Stimulated activated CD4-positive, alpha-beta T cell treated with anti-CD3 and anti-CD28 coated beads, Interleukin-2, amount 100 ng/mL, for 4 hours (primary cell): ENCODE measurements at regions not wholly inside any gene's neighbourhood (a gene's known extent, or its start where the extent isn't known, plus 50 kb on each side); places are given as distances from the start of the nearest gene placed in this dataset.
"Not testable (repeated sequence)": the region's sequence is repeated elsewhere in the genome, so short reads cannot be mapped to it uniquely, and the experiment has no call there.

Experiments
- DNase-seq: peaks from one replicate; pipeline ENCODE4 v3.0.0-alpha.2; 2020; ENCODE audit warnings: low read depth

GRCh38 chr14:24744641-24745040 is 110.7 kb upstream of the GZMB start:
- no peak for DNase-seq

GRCh38 chr14:24741871-24742270 is 107.9 kb upstream of the GZMB start:
- DNase-seq, result no peak

- DNase-seq, result no peak
Measured at GRCh38 chr14:24735984-24736630, 102.1 kb upstream of the GZMB start.

GRCh38 chr14:24734917-24735500 is 101.0 kb upstream of the GZMB start:
- no peak for DNase-seq

- no peak for DNase-seq
Measured at GRCh38 chr14:24726480-24726879, 92.5 kb upstream of the GZMB start.

- DNase-seq, result no peak
Measured at GRCh38 chr14:24725311-24725710, 91.3 kb upstream of the GZMB start.

- no peak for DNase-seq
Measured at GRCh38 chr14:24721775-24722174, 87.8 kb upstream of the GZMB start.

- no peak for DNase-seq
Measured at GRCh38 chr14:24715239-24715638, 81.2 kb upstream of the GZMB start.

- no peak for DNase-seq
Measured at GRCh38 chr14:24713404-24713803, 79.4 kb upstream of the GZMB start.

- DNase-seq, result no peak
Measured at GRCh38 chr14:24712909-24713308, 78.9 kb upstream of the GZMB start.

- DNase-seq, result no peak
Measured at GRCh38 chr14:24712374-24712773, 78.4 kb upstream of the GZMB start.

- peak; percentile 32 for DNase-seq
Measured at GRCh38 chr14:24710403-24711112, 76.6 kb upstream of the GZMB start.

GRCh38 chr14:24708684-24709083 is 74.7 kb upstream of the GZMB start:
- DNase-seq, result no peak

- DNase-seq, result no peak
Measured at GRCh38 chr14:24706351-24706750, 72.4 kb upstream of the GZMB start.

GRCh38 chr14:24705840-24706239 is 71.8 kb upstream of the GZMB start:
- DNase-seq, result no peak

GRCh38 chr14:24701062-24701461 is 67.1 kb upstream of the GZMB start:
- DNase-seq, result no peak

GRCh38 chr14:24700511-24700910 is 66.5 kb upstream of the GZMB start:
- no peak for DNase-seq

GRCh38 chr14:24699052-24699451 is 65.1 kb upstream of the GZMB start:
- DNase-seq, result no peak

GRCh38 chr14:24696280-24696920 is 62.4 kb upstream of the GZMB start:
- DNase-seq, result not testable (repeated sequence)

- DNase-seq, result no peak
Measured at GRCh38 chr14:24695265-24696241, 61.6 kb upstream of the GZMB start.

- DNase-seq, result no peak
Measured at GRCh38 chr14:24694680-24695079, 60.7 kb upstream of the GZMB start.

- no peak for DNase-seq
Measured at GRCh38 chr14:24693983-24694382, 60.0 kb upstream of the GZMB start.
